ENCODE measurements at regions not wholly inside any gene's neighbourhood (a gene's known extent, or its start where the extent isn't known, plus 50 kb on each side); places are given as distances from the start of the nearest gene placed in this dataset.
A peak's percentile ranks its signal among the peaks of the same experiment; 100 is the strongest.

DNA sequence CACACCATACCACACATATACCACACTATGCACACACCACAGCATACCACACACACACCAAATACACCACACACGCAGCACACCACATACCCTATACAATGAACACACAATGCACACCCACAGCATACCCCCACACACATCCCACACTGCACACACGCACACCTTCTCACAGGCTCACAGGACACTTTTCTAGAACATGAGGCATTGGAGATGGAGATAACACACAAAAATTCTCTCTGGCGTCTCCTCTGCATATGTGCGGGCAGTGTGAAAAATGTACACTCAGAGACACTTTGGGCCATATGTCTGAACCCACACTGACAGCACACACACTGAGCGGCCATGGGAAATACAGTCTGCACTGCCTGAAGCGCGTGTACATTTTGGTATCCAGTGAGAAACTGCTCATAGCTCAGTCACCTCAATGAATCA is 278.1 kb downstream of the GADD45G start:
- H3K9me3 ChIP-seq (replicated peaks in 1 of 2; ENCODE audit: control insufficient read depth in 2 of 2, insufficient read depth in 1 of 2, low read depth in 1 of 2, low read length in 2 of 2): peaks cover 0 to 14% of the 10 kb centered on the region in 2 donors
- no peak overlapping the region for H2AFZ ChIP-seq (ENCODE audit: low read length)
- no peak overlapping the region for H2BK120ac ChIP-seq (ENCODE audit: low read depth, low read length)
- peak overlapping the region; percentile 26 for H3K23ac ChIP-seq (ENCODE audit: low read depth, low read length, poor library complexity)
- H3K14ac ChIP-seq (ENCODE audit: low read length): no peak overlapping the region
- no peak for DNase-seq (ENCODE audit: low spot score)
- no peak overlapping the region for H2BK5ac ChIP-seq (ENCODE audit: low read length)
- peak overlapping the region; percentile 25 for H3K4ac ChIP-seq (ENCODE audit: low read length)
- no peaks in the 10 kb centered on the region for H3K79me1 ChIP-seq (ENCODE audit: low read depth, low read length)
- WGBS, 2 donors (ENCODE audit: extremely low coverage in 2 of 2, insufficient read length in 2 of 2, insufficient replicate concordance in 1 of 2): 100% methylated on average over 1 of the region's 7 CpGs; no CpG with 5 or more reads in 1 of the 2 donors
- H3K36me3 ChIP-seq (replicated peaks in 1 of 2; ENCODE audit: control insufficient read depth in 2 of 2, insufficient read depth in 2 of 2, low read length in 2 of 2): peaks cover 0 to 2% of the 10 kb centered on the region in 2 donors
- H2BK15ac ChIP-seq (ENCODE audit: low read length): no peak overlapping the region
- H3K4me1 ChIP-seq (ENCODE audit: control insufficient read depth in 2 of 2, insufficient read depth in 1 of 2, low read depth in 1 of 2, low read length in 2 of 2): peaks cover 0 to 2% of the 10 kb centered on the region in 2 donors
- H3K4me2 ChIP-seq (ENCODE audit: insufficient read depth, low read length, poor library complexity, severe bottlenecking): no peak overlapping the region
- H3K27ac ChIP-seq (replicated peaks; ENCODE audit: low read length): no peak overlapping the region
- no peak overlapping the region for H4K8ac ChIP-seq (ENCODE audit: low read depth, low read length)
- no peak overlapping the region for H4K91ac ChIP-seq (ENCODE audit: low read depth, low read length, poor library complexity)
- H3K27me3 ChIP-seq (ENCODE audit: control insufficient read depth in 3 of 3, insufficient read depth in 3 of 3, low read depth in 1 of 3, low read length in 3 of 3): peaks cover 0 to 4% (median 0%) of the 10 kb centered on the region in 3 experiments
- H3K4me3 ChIP-seq (ENCODE audit: low read length in 2 of 2): peak overlapping the region in 1 of 2 donors; percentile 33
- H3K9ac ChIP-seq (ENCODE audit: low read depth, low read length, poor library complexity): no peak overlapping the region
- H2BK12ac ChIP-seq (ENCODE audit: low read length): peak overlapping the region; percentile 77
- no peak overlapping the region for H3K18ac ChIP-seq (ENCODE audit: low read length)
- H2AK5ac ChIP-seq (ENCODE audit: low read depth, low read length): no peak overlapping the region

DNA sequence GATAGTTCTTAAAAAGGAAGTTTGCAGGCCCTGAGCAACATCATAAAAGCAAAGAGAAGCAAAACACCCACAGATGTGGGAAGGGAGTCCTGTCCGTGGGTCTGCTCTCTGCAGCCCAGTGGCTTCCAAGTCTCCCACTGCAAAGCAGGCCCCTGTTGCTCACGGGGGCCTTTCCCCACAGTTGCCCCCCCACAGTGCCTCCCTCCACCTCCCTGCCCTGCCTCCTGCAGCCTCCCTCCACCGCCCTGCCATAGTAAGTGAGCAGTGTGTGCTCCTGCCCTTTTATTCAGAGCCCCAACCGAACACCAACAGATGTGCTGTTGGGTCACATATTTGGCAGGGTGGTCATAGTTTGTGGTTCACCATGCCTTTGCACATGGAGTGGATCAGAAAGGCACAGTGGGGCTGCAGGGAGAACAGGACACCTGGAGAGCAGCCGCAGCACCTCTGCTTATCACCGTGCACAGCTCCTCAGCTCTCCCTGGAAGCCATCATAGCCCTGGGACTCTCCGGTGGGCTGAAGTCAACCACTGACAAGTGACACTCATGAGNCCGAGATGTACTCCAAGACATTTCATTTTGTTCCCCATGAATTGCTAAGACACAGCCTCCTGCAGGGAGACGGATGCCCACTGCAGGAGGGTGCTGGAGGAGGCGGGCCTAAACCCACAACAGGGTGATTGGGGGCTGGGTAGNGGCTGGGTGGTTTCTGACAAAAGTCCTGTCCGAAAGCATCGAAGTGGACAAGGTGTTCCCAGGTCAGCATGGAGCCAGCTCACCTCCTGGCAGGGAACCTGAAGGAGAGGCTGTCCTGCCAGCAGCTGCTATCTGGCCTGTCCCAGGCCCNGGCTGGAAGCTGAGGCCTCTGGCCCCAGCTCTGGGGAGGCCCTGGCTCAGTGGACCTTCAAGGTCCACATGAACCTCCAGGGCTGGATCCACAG is 278.9 kb downstream of the GADD45G start:
- Histone ChIP-seq H4K8ac (ENCODE audit: low read depth, low read length) (no peak overlapping the region), H3K18ac (ENCODE audit: low read length) (peak overlapping the region; percentile 29), H4K91ac (ENCODE audit: low read depth, low read length, poor library complexity) (no peak overlapping the region), H3K14ac (ENCODE audit: low read length) (no peak overlapping the region), H2AFZ (ENCODE audit: low read length) (no peak overlapping the region), H3K4ac (ENCODE audit: low read length) (no peak overlapping the region), H2BK12ac (ENCODE audit: low read length) (no peak overlapping the region), H3K27me3 (ENCODE audit: control insufficient read depth in 3 of 3, insufficient read depth in 3 of 3, low read depth in 1 of 3, low read length in 3 of 3) (peaks cover 0 to 4% (median 0%) of the 10 kb centered on the region in 3 experiments), H3K79me1 (ENCODE audit: low read depth, low read length) (no peaks in the 10 kb centered on the region), H3K9me3 (replicated peaks in 1 of 2; ENCODE audit: control insufficient read depth in 2 of 2, insufficient read depth in 1 of 2, low read depth in 1 of 2, low read length in 2 of 2) (peaks cover 0 to 14% of the 10 kb centered on the region in 2 donors), H2BK120ac (ENCODE audit: low read depth, low read length) (no peak overlapping the region), H2BK5ac (ENCODE audit: low read length) (no peak overlapping the region), H3K36me3 (replicated peaks in 1 of 2; ENCODE audit: control insufficient read depth in 2 of 2, insufficient read depth in 2 of 2, low read length in 2 of 2) (peaks cover 0 to 2% of the 10 kb centered on the region in 2 donors), H2BK15ac (ENCODE audit: low read length) (no peak overlapping the region), H3K27ac (replicated peaks; ENCODE audit: low read length) (no peak overlapping the region), H3K9ac (ENCODE audit: low read depth, low read length, poor library complexity) (no peak overlapping the region), H3K23ac (ENCODE audit: low read depth, low read length, poor library complexity) (no peak overlapping the region), H3K4me2 (ENCODE audit: insufficient read depth, low read length, poor library complexity, severe bottlenecking) (no peak overlapping the region), H3K4me3 (ENCODE audit: low read length in 2 of 2) (no peak overlapping the region), H3K4me1 (ENCODE audit: control insufficient read depth in 2 of 2, insufficient read depth in 1 of 2, low read depth in 1 of 2, low read length in 2 of 2) (peaks cover 0 to 2% of the 10 kb centered on the region in 2 donors), H2AK5ac (ENCODE audit: low read depth, low read length) (no peak overlapping the region)
- DNase-seq (ENCODE audit: low spot score): no peak
- no CpG with 5 or more reads among the region's 12 CpGs for WGBS, 2 donors (ENCODE audit: extremely low coverage in 2 of 2, insufficient read length in 2 of 2, insufficient replicate concordance in 1 of 2)

GRCh38 chr9:89884356-89885083 is 279.7 kb downstream of the GADD45G start:
- no peak overlapping the region for H3K14ac ChIP-seq (ENCODE audit: low read length)
- DNase-seq (ENCODE audit: low spot score): no peak
- no CpG with 5 or more reads among the region's 13 CpGs for WGBS, 2 donors (ENCODE audit: extremely low coverage in 2 of 2, insufficient read length in 2 of 2, insufficient replicate concordance in 1 of 2)

DNA sequence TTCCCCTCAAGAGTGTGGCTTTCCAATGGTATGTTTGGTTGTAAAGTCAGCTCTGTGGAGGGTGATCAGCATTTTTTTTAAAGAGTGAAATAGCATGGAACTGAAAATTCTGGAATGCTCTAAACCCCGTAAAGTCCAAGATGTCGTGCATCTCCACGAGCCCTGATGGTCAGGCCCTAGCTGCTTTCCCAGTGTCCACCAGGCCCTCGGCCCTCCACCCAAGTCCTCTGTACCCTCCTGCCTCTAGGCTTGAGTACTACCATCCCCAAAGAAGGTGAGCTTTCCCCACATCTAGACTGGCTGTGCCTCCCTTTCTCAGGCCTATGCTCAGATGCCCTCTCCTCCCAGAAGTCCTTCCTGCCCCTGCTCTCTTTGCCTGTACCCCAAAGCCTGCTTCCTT is 280.3 kb downstream of the GADD45G start:
- H3K4ac ChIP-seq (ENCODE audit: low read length): no peak overlapping the region
- no peak overlapping the region for H2BK15ac ChIP-seq (ENCODE audit: low read length)
- no peak for DNase-seq (ENCODE audit: low spot score)
- H3K14ac ChIP-seq (ENCODE audit: low read length): no peak overlapping the region
- H2BK5ac ChIP-seq (ENCODE audit: low read length): no peak overlapping the region
- no peak overlapping the region for H2BK12ac ChIP-seq (ENCODE audit: low read length)
- no peak overlapping the region for H4K91ac ChIP-seq (ENCODE audit: low read depth, low read length, poor library complexity)
- no peak overlapping the region for H3K27ac ChIP-seq (replicated peaks; ENCODE audit: low read length)
- no peak overlapping the region for H2AFZ ChIP-seq (ENCODE audit: low read length)
- H3K36me3 ChIP-seq (replicated peaks in 1 of 2; ENCODE audit: control insufficient read depth in 2 of 2, insufficient read depth in 2 of 2, low read length in 2 of 2): peaks cover 0 to 2% of the 10 kb centered on the region in 2 donors
- no peak overlapping the region for H3K4me2 ChIP-seq (ENCODE audit: insufficient read depth, low read length, poor library complexity, severe bottlenecking)
- no CpG with 5 or more reads among the region's 4 CpGs for WGBS, 2 donors (ENCODE audit: extremely low coverage in 2 of 2, insufficient read length in 2 of 2, insufficient replicate concordance in 1 of 2)
- no peak overlapping the region for H3K18ac ChIP-seq (ENCODE audit: low read length)
- H3K9me3 ChIP-seq (replicated peaks in 1 of 2; ENCODE audit: control insufficient read depth in 2 of 2, insufficient read depth in 1 of 2, low read depth in 1 of 2, low read length in 2 of 2): peaks cover 0 to 14% of the 10 kb centered on the region in 2 donors
- H3K23ac ChIP-seq (ENCODE audit: low read depth, low read length, poor library complexity): no peak overlapping the region
- no peaks in the 10 kb centered on the region for H3K79me1 ChIP-seq (ENCODE audit: low read depth, low read length)
- H3K27me3 ChIP-seq (ENCODE audit: control insufficient read depth in 3 of 3, insufficient read depth in 3 of 3, low read depth in 1 of 3, low read length in 3 of 3): peaks cover 0 to 4% (median 0%) of the 10 kb centered on the region in 3 experiments
- H4K8ac ChIP-seq (ENCODE audit: low read depth, low read length): no peak overlapping the region
- no peaks in the 10 kb centered on the region for H3K4me1 ChIP-seq (ENCODE audit: control insufficient read depth in 2 of 2, insufficient read depth in 1 of 2, low read depth in 1 of 2, low read length in 2 of 2)
- H3K4me3 ChIP-seq (ENCODE audit: low read length in 2 of 2): no peak overlapping the region
- no peak overlapping the region for H3K9ac ChIP-seq (ENCODE audit: low read depth, low read length, poor library complexity)
- no peak overlapping the region for H2BK120ac ChIP-seq (ENCODE audit: low read depth, low read length)
- no peak overlapping the region for H2AK5ac ChIP-seq (ENCODE audit: low read depth, low read length)

More at GRCh38 chr9:89884356-89885083, 279.7 kb downstream of the GADD45G start:
- Histone ChIP-seq H3K4me1 (ENCODE audit: control insufficient read depth in 2 of 2, insufficient read depth in 1 of 2, low read depth in 1 of 2, low read length in 2 of 2) (no peaks in the 10 kb centered on the region), H3K23ac (ENCODE audit: low read depth, low read length, poor library complexity) (no peak overlapping the region), H2BK120ac (ENCODE audit: low read depth, low read length) (no peak overlapping the region), H2BK15ac (ENCODE audit: low read length) (no peak overlapping the region), H3K4me3 (ENCODE audit: low read length in 2 of 2) (no peak overlapping the region), H4K91ac (ENCODE audit: low read depth, low read length, poor library complexity) (no peak overlapping the region), H3K27ac (replicated peaks; ENCODE audit: low read length) (no peak overlapping the region), H3K36me3 (replicated peaks in 1 of 2; ENCODE audit: control insufficient read depth in 2 of 2, insufficient read depth in 2 of 2, low read length in 2 of 2) (peaks cover 0 to 2% of the 10 kb centered on the region in 2 donors), H3K9me3 (replicated peaks in 1 of 2; ENCODE audit: control insufficient read depth in 2 of 2, insufficient read depth in 1 of 2, low read depth in 1 of 2, low read length in 2 of 2) (peaks cover 0 to 14% of the 10 kb centered on the region in 2 donors), H3K18ac (ENCODE audit: low read length) (no peak overlapping the region), H2AK5ac (ENCODE audit: low read depth, low read length) (no peak overlapping the region), H3K27me3 (ENCODE audit: control insufficient read depth in 3 of 3, insufficient read depth in 3 of 3, low read depth in 1 of 3, low read length in 3 of 3) (peaks cover 0 to 4% (median 0%) of the 10 kb centered on the region in 3 experiments), H2BK5ac (ENCODE audit: low read length) (no peak overlapping the region), H3K9ac (ENCODE audit: low read depth, low read length, poor library complexity) (no peak overlapping the region), H3K4me2 (ENCODE audit: insufficient read depth, low read length, poor library complexity, severe bottlenecking) (no peak overlapping the region), H3K4ac (ENCODE audit: low read length) (no peak overlapping the region), H2AFZ (ENCODE audit: low read length) (no peak overlapping the region), H3K79me1 (ENCODE audit: low read depth, low read length) (no peaks in the 10 kb centered on the region), H2BK12ac (ENCODE audit: low read length) (no peak overlapping the region), H4K8ac (ENCODE audit: low read depth, low read length) (no peak overlapping the region)

Measured in neuronal stem cell (in vitro differentiated cells).